ENCODE measurements at regions not wholly inside any gene's neighbourhood (a gene's known extent, or its start where the extent isn't known, plus 50 kb on each side); places are given as distances from the start of the nearest gene placed in this dataset.
"Not testable (repeated sequence)": the region's sequence is repeated elsewhere in the genome, so short reads cannot be mapped to it uniquely, and the experiment has no call there.

GRCh38 chr1:185398599-185398998 lies 81.6 kb upstream of the IVNS1ABP start:
- H3K4me3 ChIP-seq (ENCODE audit: low read length) = no peak overlapping the region
- no peak for DNase-seq (ENCODE audit: low read depth, low spot score)

DNA sequence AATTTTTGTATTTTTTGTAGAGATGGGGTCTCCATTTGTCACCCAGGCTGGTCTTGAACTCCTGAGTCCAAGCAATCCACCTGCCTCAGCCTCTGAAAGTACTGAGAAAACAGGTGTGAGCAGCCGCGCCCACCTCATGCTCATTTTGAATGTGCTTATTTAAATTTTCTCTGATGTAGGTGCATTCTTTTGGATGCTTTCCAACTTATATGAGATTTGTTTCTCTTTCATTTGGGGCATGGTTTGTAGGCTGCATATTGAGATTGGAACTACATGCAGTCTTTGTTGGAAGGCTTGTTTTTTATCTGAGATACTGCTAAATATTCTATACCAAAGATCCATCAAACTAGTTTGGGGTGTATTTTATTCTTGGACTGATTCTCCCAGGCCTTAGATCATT lies 81.0 kb upstream of the IVNS1ABP start:
- no peak overlapping the region for H3K4me3 ChIP-seq (ENCODE audit: low read length)
- no peak for DNase-seq (ENCODE audit: low read depth, low spot score)

- no peak for DNase-seq (ENCODE audit: low read depth, low spot score)
- no peak overlapping the region for H3K4me3 ChIP-seq (ENCODE audit: low read length)
Observed at GRCh38 chr1:185397183-185397582, 80.1 kb upstream of the IVNS1ABP start.

DNA sequence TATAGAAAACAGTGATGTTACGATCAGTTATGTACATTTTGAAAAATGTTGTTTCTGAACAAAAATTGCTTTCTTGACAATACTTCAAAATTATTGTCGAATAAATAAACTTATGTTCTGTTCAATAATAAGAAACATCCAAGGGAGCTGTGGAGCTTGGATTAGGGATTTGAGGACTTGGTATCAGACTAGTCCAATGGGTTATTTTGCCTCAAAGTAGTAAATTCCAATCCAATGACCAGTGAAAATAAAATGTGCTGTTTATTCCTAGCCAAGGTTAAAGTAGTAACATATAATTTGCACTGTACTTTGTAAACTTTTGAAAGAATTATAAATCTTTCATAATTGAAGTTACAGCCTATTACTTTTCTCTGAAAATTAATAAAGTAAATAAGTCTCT lies 79.1 kb upstream of the IVNS1ABP start:
- H3K4me3 ChIP-seq (ENCODE audit: low read length) = no peak overlapping the region
- DNase-seq (ENCODE audit: low read depth, low spot score) = no peak

GRCh38 chr1:185393815-185394214 lies 76.8 kb upstream of the IVNS1ABP start:
- no peak for DNase-seq (ENCODE audit: low read depth, low spot score)
- H3K4me3 ChIP-seq (ENCODE audit: low read length) = no peak overlapping the region

DNA sequence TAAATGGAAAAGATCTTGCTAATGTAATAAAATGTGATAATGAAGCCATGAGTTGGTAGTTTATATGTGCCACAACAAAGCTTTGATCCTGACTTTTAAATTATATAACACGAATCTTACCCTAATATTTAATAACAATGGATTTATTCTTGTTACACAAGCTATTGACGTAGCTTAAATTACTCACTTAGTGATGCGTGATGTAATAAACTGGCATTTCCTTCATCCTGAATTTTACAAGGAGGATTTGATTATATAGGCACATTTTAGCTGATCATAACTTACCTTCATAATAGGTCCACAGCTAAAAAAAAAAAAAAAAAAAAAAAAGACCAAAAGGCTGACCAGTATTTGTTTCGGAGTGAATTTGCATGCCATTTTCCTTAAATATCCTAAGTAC lies 76.2 kb upstream of the IVNS1ABP start:
- no peak for DNase-seq (ENCODE audit: low read depth, low spot score)
- no peak overlapping the region for H3K4me3 ChIP-seq (ENCODE audit: low read length)

- DNase-seq (ENCODE audit: low read depth, low spot score) = no peak
- no peak overlapping the region for H3K4me3 ChIP-seq (ENCODE audit: low read length)
Observed at GRCh38 chr1:185388815-185389214, 71.8 kb upstream of the IVNS1ABP start.

GRCh38 chr1:185388346-185388745 lies 71.3 kb upstream of the IVNS1ABP start:
- DNase-seq (ENCODE audit: low read depth, low spot score) = no peak
- H3K4me3 ChIP-seq (ENCODE audit: low read length) = no peak overlapping the region

DNA sequence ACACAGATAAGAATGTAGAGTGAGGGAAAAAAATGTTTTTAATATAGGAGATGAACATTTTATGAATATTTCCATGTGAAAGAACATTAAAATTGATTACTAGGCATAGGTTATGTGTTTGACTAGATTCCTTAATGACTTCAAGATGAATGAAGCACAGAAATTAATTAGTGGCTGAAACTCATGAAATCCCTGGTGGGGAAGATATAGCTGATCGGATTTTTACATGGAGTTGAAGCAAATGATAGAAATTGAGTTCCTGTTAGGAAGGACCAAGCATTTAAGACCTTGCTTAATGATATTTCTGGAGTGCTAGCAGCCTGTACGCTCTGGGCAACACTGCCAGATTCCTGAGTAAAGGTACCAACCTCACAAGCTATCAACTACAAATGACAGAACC lies 68.9 kb upstream of the IVNS1ABP start:
- H3K4me3 ChIP-seq (ENCODE audit: low read length) = no peak overlapping the region

DNA sequence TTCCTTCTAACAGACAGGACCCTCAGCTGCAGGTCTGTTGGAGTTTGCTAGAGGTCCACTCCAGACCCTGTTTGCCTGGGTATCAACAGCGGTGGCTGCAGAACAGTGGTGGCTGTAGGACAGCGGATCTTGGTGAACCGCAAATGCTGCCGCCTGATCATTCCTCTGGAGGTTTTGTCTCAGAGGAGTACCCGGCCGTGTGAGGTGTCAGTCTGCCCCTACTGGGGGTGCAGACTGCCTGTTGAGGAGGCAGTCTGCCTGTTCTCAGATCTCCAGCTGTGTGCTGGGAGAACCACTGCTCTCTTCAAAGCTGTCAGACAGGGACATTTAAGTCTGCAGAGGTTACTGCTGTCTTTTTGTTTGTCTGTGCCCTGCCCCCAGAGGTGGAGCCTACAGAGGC lies 66.8 kb upstream of the IVNS1ABP start:
- not testable (repeated sequence) for DNase-seq (ENCODE audit: low read depth, low spot score); H3K4me3 ChIP-seq (ENCODE audit: low read length)

More for the DNA sequence above, 68.9 kb upstream of the IVNS1ABP start:
- DNase-seq (ENCODE audit: low read depth, low spot score) = no peak

GRCh38 chr1:185377831-185378230 lies 60.8 kb upstream of the IVNS1ABP start:
- H3K4me3 ChIP-seq (ENCODE audit: low read length) = no peak overlapping the region
- no peak for DNase-seq (ENCODE audit: low read depth, low spot score)

- H3K4me3 ChIP-seq (ENCODE audit: low read length) = no peak overlapping the region
- DNase-seq (ENCODE audit: low read depth, low spot score) = no peak
Observed at GRCh38 chr1:185376840-185377635, 60.0 kb upstream of the IVNS1ABP start.

GRCh38 chr1:185376288-185376687 lies 59.2 kb upstream of the IVNS1ABP start:
- no peak for DNase-seq (ENCODE audit: low read depth, low spot score)
- H3K4me3 ChIP-seq (ENCODE audit: low read length) = no peak overlapping the region

DNA sequence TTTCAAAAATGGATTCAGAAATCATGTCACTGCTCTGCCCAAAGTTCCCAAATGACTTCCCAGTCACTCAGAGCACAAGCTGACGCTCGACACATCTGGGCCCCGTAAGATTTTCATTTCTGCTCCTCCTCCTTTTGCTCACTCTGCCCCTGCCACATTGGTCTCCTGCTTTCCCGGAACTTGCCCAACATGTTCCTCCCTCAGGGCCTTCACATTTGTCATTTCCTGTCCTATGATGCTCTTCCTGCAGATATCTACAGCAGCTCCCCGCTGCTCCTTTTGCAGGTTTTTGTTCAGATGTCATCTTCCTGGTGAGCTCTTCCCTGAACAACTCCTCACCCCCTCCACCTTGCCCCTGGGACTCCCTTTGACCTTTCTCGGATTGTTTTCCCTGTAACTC lies 58.5 kb upstream of the IVNS1ABP start:
- no peak overlapping the region for H3K4me3 ChIP-seq (ENCODE audit: low read length)
- DNase-seq (ENCODE audit: low read depth, low spot score) = no peak

GRCh38 chr1:185373813-185374529 lies 56.9 kb upstream of the IVNS1ABP start:
- DNase-seq (ENCODE audit: low read depth, low spot score) = no peak
- no peak overlapping the region for H3K4me3 ChIP-seq (ENCODE audit: low read length)

GRCh38 chr1:185369786-185370185 lies 52.7 kb upstream of the IVNS1ABP start:
- no peak overlapping the region for H3K4me3 ChIP-seq (ENCODE audit: low read length)
- no peak for DNase-seq (ENCODE audit: low read depth, low spot score)

GRCh38 chr1:185368913-185369491 lies 52.0 kb upstream of the IVNS1ABP start:
- H3K4me3 ChIP-seq (ENCODE audit: low read length) = no peak overlapping the region
- DNase-seq (ENCODE audit: low read depth, low spot score) = no peak

DNA sequence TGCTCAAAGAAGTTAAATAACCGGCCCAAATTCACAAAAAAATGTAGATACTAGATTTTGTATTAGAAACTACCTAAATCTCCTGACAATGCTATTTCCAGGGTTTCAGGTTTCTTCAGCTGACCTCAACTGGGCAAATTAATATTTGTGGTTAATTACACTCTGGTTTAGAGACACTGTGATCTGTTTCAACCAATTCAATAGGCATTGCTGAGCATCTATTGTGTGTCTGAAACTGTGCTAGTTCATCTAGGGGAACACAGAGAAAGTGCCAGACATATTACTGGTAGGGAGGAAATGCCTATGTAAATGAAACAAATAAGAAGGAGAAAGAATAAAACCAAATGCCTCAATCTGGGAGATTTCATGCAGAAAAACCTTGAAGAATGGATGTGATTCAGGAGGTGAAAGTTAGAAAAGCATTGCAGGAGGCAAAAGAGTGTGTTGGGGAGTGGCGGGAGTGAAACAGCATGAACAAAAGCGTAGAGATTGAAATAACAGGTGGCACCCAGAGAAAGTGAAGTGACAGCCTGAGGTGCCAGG lies 51.3 kb upstream of the IVNS1ABP start:
- no peak for DNase-seq (ENCODE audit: low read depth, low spot score)
- no peak overlapping the region for H3K4me3 ChIP-seq (ENCODE audit: low read length)

DNA sequence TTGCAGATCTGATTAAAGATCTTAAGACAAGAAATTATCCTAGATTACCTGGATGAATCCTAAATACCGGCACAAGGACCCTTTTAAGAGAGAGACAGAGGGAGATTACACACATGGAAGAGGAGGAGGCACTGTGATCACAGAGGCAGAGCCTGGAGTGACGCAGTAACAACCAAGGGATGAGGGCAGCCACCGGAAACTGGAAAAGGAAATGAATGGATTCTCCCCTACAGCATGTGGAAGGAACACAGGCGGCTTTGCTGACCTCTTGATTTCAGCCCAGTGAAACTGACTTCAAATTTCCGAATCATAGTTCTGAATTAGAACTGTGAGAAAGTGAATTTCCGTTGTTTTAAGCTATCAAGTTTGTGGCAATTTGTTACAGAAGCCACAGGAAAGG lies 50.2 kb upstream of the IVNS1ABP start:
- no peak for DNase-seq (ENCODE audit: low read depth, low spot score)
- no peak overlapping the region for H3K4me3 ChIP-seq (ENCODE audit: low read length)

Data from Jurkat, Clone E6-1 (cell line).